GM12872 (cell line): ENCODE measurements at regions not wholly inside any gene's neighbourhood (a gene's known extent, or its start where the extent isn't known, plus 50 kb on each side); places are given as distances from the start of the nearest gene placed in this dataset.

ENCODE experiments used
- CTCF ChIP-seq: IDR thresholded peaks from 3 replicates; pipeline ENCODE4 v1.5.1; 2011; ENCODE audit warnings: low read depth, mild to moderate bottlenecking, low read length, moderate library complexity; ENCODE audit not compliant: insufficient read depth

- peak; percentile 18; the same call in 1 of the 3 replicates for TF ChIP-seq CTCF
Observed at GRCh38 chr22:22697377-22698117, 53.1 kb downstream of the GGTLC2 start.

DNA sequence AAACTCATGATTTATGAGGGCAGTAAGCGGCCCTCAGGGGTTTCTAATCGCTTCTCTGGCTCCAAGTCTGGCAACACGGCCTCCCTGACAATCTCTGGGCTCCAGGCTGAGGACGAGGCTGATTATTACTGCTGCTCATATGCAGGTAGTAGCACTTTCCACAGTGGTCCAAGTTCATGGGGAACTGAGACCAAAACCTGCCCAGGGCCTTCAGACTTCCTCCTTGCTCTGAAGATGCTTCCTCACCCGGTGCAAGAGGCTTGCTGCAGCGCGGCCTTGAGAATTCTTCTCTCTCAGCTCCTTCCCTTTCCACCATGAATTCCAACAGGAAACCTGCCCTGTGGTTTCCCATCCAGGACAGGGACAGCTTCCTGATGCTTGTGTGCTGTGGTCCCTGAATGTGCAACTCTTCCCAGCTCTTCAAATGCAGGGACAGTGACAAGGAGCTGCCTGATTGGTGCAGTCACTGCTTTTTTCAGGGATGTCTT is 53.9 kb downstream of the GGTLC2 start:
- no peak for TF ChIP-seq CTCF

DNA sequence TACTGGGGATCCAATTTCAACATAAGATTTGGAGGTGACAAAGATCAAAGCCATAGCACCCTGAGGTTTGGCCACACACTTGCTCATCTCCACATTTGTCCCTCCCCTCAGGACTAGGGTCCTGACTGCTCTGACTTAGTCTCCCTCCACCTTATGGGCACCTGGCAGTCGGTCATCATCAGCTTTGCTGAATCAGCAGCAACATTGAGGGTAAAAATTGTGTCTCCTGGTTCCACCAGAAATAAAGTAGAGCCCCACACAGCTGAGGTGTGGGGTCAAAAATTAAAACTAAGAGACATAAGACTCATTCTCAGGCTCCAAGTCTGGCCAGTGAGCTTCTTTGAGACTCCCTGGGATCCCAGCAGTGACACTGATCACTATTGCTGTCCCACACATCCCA is 56.2 kb downstream of the GGTLC2 start:
- no peak for TF ChIP-seq CTCF

DNA sequence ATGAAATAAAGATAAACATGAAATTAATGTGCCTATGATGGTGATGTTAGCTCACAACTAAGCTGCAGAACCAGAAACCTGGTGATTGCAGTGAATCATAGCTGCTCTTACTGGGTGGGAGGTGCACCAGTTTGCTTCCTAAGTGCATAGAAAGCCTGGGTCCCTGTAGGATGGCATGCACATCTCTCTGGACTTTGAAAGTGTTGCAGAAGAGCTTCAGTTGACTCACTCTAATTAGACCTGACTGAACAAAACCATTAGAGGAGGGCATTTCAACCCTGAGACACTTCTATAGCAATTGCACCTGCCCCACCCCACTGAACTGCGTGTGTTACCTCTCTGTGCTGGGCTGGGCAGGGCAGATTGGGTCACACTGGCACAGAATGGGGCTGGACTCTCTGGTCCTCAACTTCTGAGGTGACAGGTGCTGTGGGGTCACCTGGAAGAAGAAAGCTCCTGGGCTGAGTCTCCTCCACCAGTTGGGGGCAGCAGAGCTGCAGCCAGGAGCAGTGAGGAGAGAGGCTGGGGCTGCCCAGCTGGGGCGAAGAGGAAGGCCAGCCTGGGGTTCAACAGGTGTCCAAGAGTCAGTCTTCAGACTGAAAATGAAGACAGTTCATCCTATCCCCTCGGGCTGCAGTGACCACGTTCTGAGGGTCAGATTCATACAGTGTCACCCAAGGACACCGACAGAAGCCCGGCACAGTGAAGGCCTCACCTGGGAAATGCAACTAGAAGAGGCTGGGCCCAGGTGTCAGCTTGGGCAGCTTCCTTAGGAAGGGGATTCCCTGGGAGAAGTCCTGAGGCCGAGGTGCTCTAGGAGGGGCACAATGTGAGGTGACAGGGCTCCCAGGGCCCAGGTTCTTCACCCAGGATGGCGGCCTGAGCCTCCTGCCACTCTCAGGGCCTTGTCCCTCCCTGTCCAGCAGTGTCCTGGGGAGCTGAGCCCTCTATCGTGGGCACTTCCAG is 58.1 kb downstream of the GGTLC2 start:
- peak; percentile 81 for TF ChIP-seq CTCF

GRCh38 chr22:22703203-22703570 is 58.8 kb downstream of the GGTLC2 start:
- TF ChIP-seq CTCF, result no peak

- TF ChIP-seq CTCF, result no peak
Observed at GRCh38 chr22:22703715-22704114, 59.3 kb downstream of the GGTLC2 start.
